ENCODE measurements at regions not wholly inside any gene's neighbourhood (a gene's known extent, or its start where the extent isn't known, plus 50 kb on each side); places are given as distances from the start of the nearest gene placed in this dataset.

- no peaks in the 10 kb centered on the region for H3K4me1 ChIP-seq (ENCODE audit: control insufficient read depth in 2 of 2, insufficient read depth in 2 of 2, low read length in 2 of 2)
- Mint-ChIP-seq H3K27ac (no peak overlapping the region), H3K4me1 (no peaks in the 10 kb centered on the region), H3K36me3 (no peaks in the 10 kb centered on the region), H3K27me3 (peaks cover 0 to 28% (median 14%) of the 10 kb centered on the region in 5 donors), H3K9me3 (peaks cover 2 to 19% (median 5%) of the 10 kb centered on the region in 11 donors), H3K4me3 (no peak overlapping the region)
- H3K4me3 ChIP-seq (ENCODE audit: low read length) = no peak overlapping the region
- CTCF ChIA-PET = no interaction called here
- no peak for ATAC-seq
- POLR2A ChIA-PET = no interaction called here
- H3K27ac ChIP-seq (ENCODE audit: low read depth, low read length) = no peak overlapping the region
- DNase-seq = no peak
- H3K9me3 ChIP-seq (ENCODE audit: control insufficient read depth in 2 of 3, low read length in 3 of 3) = no peaks in the 10 kb centered on the region
- intact Hi-C loops (cut with micrococcal nuclease) = no loop called here
- no peaks in the 10 kb centered on the region for H3K36me3 ChIP-seq (ENCODE audit: control insufficient read depth in 2 of 3, insufficient read depth in 3 of 3, low read length in 3 of 3)
- no peaks in the 10 kb centered on the region for H3K27me3 ChIP-seq (ENCODE audit: control insufficient read depth in 2 of 2, insufficient read depth in 2 of 2, low read length in 2 of 2)
Observed at GRCh38 chr22:27195494-27195893, 538.1 kb downstream of the MIAT start.

- Histone ChIP-seq H3K27me3 (ENCODE audit: control insufficient read depth in 2 of 2, insufficient read depth in 2 of 2, low read length in 2 of 2) (no peaks in the 10 kb centered on the region), H3K36me3 (ENCODE audit: control insufficient read depth in 2 of 3, insufficient read depth in 3 of 3, low read length in 3 of 3) (no peaks in the 10 kb centered on the region), H3K4me3 (ENCODE audit: low read length) (no peak overlapping the region), H3K27ac (ENCODE audit: low read depth, low read length) (no peak overlapping the region), H3K9me3 (ENCODE audit: control insufficient read depth in 2 of 3, low read length in 3 of 3) (no peaks in the 10 kb centered on the region), H3K4me1 (ENCODE audit: control insufficient read depth in 2 of 2, insufficient read depth in 2 of 2, low read length in 2 of 2) (no peaks in the 10 kb centered on the region)
- Mint-ChIP-seq H3K36me3 (no peaks in the 10 kb centered on the region), H3K4me1 (no peaks in the 10 kb centered on the region), H3K27me3 (peaks cover 0 to 28% (median 20%) of the 10 kb centered on the region in 5 donors), H3K4me3 (no peak overlapping the region), H3K9me3 (peaks cover 0 to 9% (median 3%) of the 10 kb centered on the region in 11 donors), H3K27ac (no peak overlapping the region)
- ATAC-seq (no peak), DNase-seq (no peak)
- CTCF ChIA-PET = no interaction called here
- POLR2A ChIA-PET = no interaction called here
- intact Hi-C loops (cut with micrococcal nuclease) = no loop called here
Observed at GRCh38 chr22:27196606-27197005, 539.2 kb downstream of the MIAT start.

- intact Hi-C loops (cut with micrococcal nuclease) = no loop called here
- ChIA-PET CTCF (no interaction called here), POLR2A (no interaction called here)
- Histone ChIP-seq H3K4me1 (ENCODE audit: control insufficient read depth in 2 of 2, insufficient read depth in 2 of 2, low read length in 2 of 2) (no peaks in the 10 kb centered on the region), H3K36me3 (ENCODE audit: control insufficient read depth in 2 of 3, insufficient read depth in 3 of 3, low read length in 3 of 3) (no peaks in the 10 kb centered on the region), H3K27ac (ENCODE audit: low read depth, low read length) (no peak overlapping the region), H3K4me3 (ENCODE audit: low read length) (no peak overlapping the region), H3K27me3 (ENCODE audit: control insufficient read depth in 2 of 2, insufficient read depth in 2 of 2, low read length in 2 of 2) (no peaks in the 10 kb centered on the region), H3K9me3 (ENCODE audit: control insufficient read depth in 2 of 3, low read length in 3 of 3) (no peaks in the 10 kb centered on the region)
- Mint-ChIP-seq H3K27ac (no peak overlapping the region), H3K27me3 (peaks cover 0 to 28% (median 24%) of the 10 kb centered on the region in 5 donors), H3K4me1 (no peaks in the 10 kb centered on the region), H3K9me3 (peaks cover 0 to 6% (median 3%) of the 10 kb centered on the region in 11 donors), H3K36me3 (no peaks in the 10 kb centered on the region), H3K4me3 (no peak overlapping the region)
- ATAC-seq (no peak), DNase-seq (no peak)
Observed at GRCh38 chr22:27197052-27197451, 539.7 kb downstream of the MIAT start.

- POLR2A ChIA-PET = no interaction called here
- no peak overlapping the region for H3K27ac Mint-ChIP-seq
- intact Hi-C loops (cut with micrococcal nuclease) = no loop called here
- no peaks in the 10 kb centered on the region for H3K27me3 ChIP-seq (ENCODE audit: control insufficient read depth in 2 of 2, insufficient read depth in 2 of 2, low read length in 2 of 2)
- H3K9me3 Mint-ChIP-seq = peaks cover 0 to 6% (median 2%) of the 10 kb centered on the region in 11 donors
- no peak overlapping the region for H3K4me3 Mint-ChIP-seq
- CTCF ChIA-PET = no interaction called here
- H3K4me1 Mint-ChIP-seq = no peaks in the 10 kb centered on the region
- no peaks in the 10 kb centered on the region for H3K9me3 ChIP-seq (ENCODE audit: control insufficient read depth in 2 of 3, low read length in 3 of 3)
- DNase-seq (no peak), ATAC-seq (no peak)
- no peak overlapping the region for H3K27ac ChIP-seq (ENCODE audit: low read depth, low read length)
- no peaks in the 10 kb centered on the region for H3K36me3 Mint-ChIP-seq
- peaks cover 0 to 28% (median 24%) of the 10 kb centered on the region in 5 donors for H3K27me3 Mint-ChIP-seq
- no peaks in the 10 kb centered on the region for H3K4me1 ChIP-seq (ENCODE audit: control insufficient read depth in 2 of 2, insufficient read depth in 2 of 2, low read length in 2 of 2)
- H3K4me3 ChIP-seq (ENCODE audit: low read length) = no peak overlapping the region
- H3K36me3 ChIP-seq (ENCODE audit: control insufficient read depth in 2 of 3, insufficient read depth in 3 of 3, low read length in 3 of 3) = no peaks in the 10 kb centered on the region
Observed at GRCh38 chr22:27197618-27198017, 540.2 kb downstream of the MIAT start.

- H3K4me3 Mint-ChIP-seq = no peak overlapping the region
- ATAC-seq = no peak
- CTCF ChIA-PET = no interaction called here
- H3K4me1 ChIP-seq (ENCODE audit: control insufficient read depth in 2 of 2, insufficient read depth in 2 of 2, low read length in 2 of 2) = no peaks in the 10 kb centered on the region
- POLR2A ChIA-PET = no interaction called here
- no peaks in the 10 kb centered on the region for H3K9me3 ChIP-seq (ENCODE audit: control insufficient read depth in 2 of 3, low read length in 3 of 3)
- H3K27ac ChIP-seq (ENCODE audit: low read depth, low read length) = no peak overlapping the region
- no peaks in the 10 kb centered on the region for H3K27me3 ChIP-seq (ENCODE audit: control insufficient read depth in 2 of 2, insufficient read depth in 2 of 2, low read length in 2 of 2)
- H3K9me3 Mint-ChIP-seq = peaks cover 0 to 6% (median 2%) of the 10 kb centered on the region in 11 donors
- no peak overlapping the region for H3K4me3 ChIP-seq (ENCODE audit: low read length)
- H3K27ac Mint-ChIP-seq = no peak overlapping the region
- no peaks in the 10 kb centered on the region for H3K36me3 Mint-ChIP-seq
- peaks cover 0 to 28% (median 24%) of the 10 kb centered on the region in 5 donors for H3K27me3 Mint-ChIP-seq
- no peaks in the 10 kb centered on the region for H3K36me3 ChIP-seq (ENCODE audit: control insufficient read depth in 2 of 3, insufficient read depth in 3 of 3, low read length in 3 of 3)
- no peak for DNase-seq
- H3K4me1 Mint-ChIP-seq = no peaks in the 10 kb centered on the region
- intact Hi-C loops (cut with micrococcal nuclease) = no loop called here
Observed at GRCh38 chr22:27198518-27199035, 541.2 kb downstream of the MIAT start.

GRCh38 chr22:27199354-27199753 is 542.0 kb downstream of the MIAT start:
- no peak overlapping the region for H3K27ac Mint-ChIP-seq
- intact Hi-C loops (cut with micrococcal nuclease) = no loop called here

GRCh38 chr22:27201276-27201675 is 543.9 kb downstream of the MIAT start:
- ChIA-PET POLR2A (no interaction called here), CTCF (interaction anchor here (0.6 kb wide), 1 partner anchor 10 kb away, joined by 3 read pairs; no protein-coding TSS in a partner anchor)
- no peaks in the 10 kb centered on the region for H3K27me3 ChIP-seq (ENCODE audit: control insufficient read depth in 2 of 2, insufficient read depth in 2 of 2, low read length in 2 of 2)
- DNase-seq (no peak), ATAC-seq (no peak)
- no peaks in the 10 kb centered on the region for H3K9me3 ChIP-seq (ENCODE audit: control insufficient read depth in 2 of 3, low read length in 3 of 3)
- H3K9me3 Mint-ChIP-seq = peaks cover 0 to 12% (median 3%) of the 10 kb centered on the region in 11 donors
- H3K27me3 Mint-ChIP-seq = peaks cover 0 to 37% (median 28%) of the 10 kb centered on the region in 5 donors
- no peak overlapping the region for H3K4me3 ChIP-seq (ENCODE audit: low read length)
- H3K36me3 ChIP-seq (ENCODE audit: control insufficient read depth in 2 of 3, insufficient read depth in 3 of 3, low read length in 3 of 3) = no peaks in the 10 kb centered on the region
- H3K27ac ChIP-seq (ENCODE audit: low read depth, low read length) = no peak overlapping the region
- H3K36me3 Mint-ChIP-seq = no peaks in the 10 kb centered on the region
- H3K4me1 ChIP-seq (ENCODE audit: control insufficient read depth in 2 of 2, insufficient read depth in 2 of 2, low read length in 2 of 2) = no peaks in the 10 kb centered on the region
- H3K27ac Mint-ChIP-seq = no peak overlapping the region
- no peaks in the 10 kb centered on the region for H3K4me1 Mint-ChIP-seq
- intact Hi-C loops (cut with micrococcal nuclease) = no loop called here
- no peak overlapping the region for H3K4me3 Mint-ChIP-seq

More at GRCh38 chr22:27199354-27199753, 542.0 kb downstream of the MIAT start:
- ChIA-PET CTCF (no interaction called here), POLR2A (no interaction called here)
- H3K4me3 ChIP-seq (ENCODE audit: low read length) = no peak overlapping the region
- no peaks in the 10 kb centered on the region for H3K4me1 Mint-ChIP-seq
- H3K27me3 ChIP-seq (ENCODE audit: control insufficient read depth in 2 of 2, insufficient read depth in 2 of 2, low read length in 2 of 2) = no peaks in the 10 kb centered on the region
- no peak for ATAC-seq
- H3K27ac ChIP-seq (ENCODE audit: low read depth, low read length) = no peak overlapping the region
- H3K27me3 Mint-ChIP-seq = peaks cover 0 to 32% (median 25%) of the 10 kb centered on the region in 5 donors
- H3K4me1 ChIP-seq (ENCODE audit: control insufficient read depth in 2 of 2, insufficient read depth in 2 of 2, low read length in 2 of 2) = no peaks in the 10 kb centered on the region
- no peaks in the 10 kb centered on the region for H3K36me3 ChIP-seq (ENCODE audit: control insufficient read depth in 2 of 3, insufficient read depth in 3 of 3, low read length in 3 of 3)
- H3K9me3 ChIP-seq (ENCODE audit: control insufficient read depth in 2 of 3, low read length in 3 of 3) = no peaks in the 10 kb centered on the region
- H3K4me3 Mint-ChIP-seq = no peak overlapping the region
- H3K36me3 Mint-ChIP-seq = no peaks in the 10 kb centered on the region
- peaks cover 0 to 6% (median 3%) of the 10 kb centered on the region in 11 donors for H3K9me3 Mint-ChIP-seq
- DNase-seq = no peak

Data from naive thymus-derived CD4-positive, alpha-beta T cell (primary cell).